SK-N-SH treated with all-trans-retinoic acid at 6 μM for 48 hours (cell line): ENCODE measurements at regions not wholly inside any gene's neighbourhood (a gene's known extent, or its start where the extent isn't known, plus 50 kb on each side); places are given as distances from the start of the nearest gene placed in this dataset.

Experiments
- ARNTL ChIP-seq: fragments of 450-650 bp; formaldehyde crosslinking; IDR thresholded peaks from 2 replicates; pipeline ENCODE4 v1.5.0; 2020; ENCODE audit warnings: low read depth, mild to moderate bottlenecking, moderate library complexity, borderline replicate concordance
- CREB5 ChIP-seq: fragments of 250-450 bp; sonication (Bioruptor Pico); IDR thresholded peaks from 2 replicates; pipeline ENCODE4 v1.5.1; 2020; ENCODE audit warnings: low read depth, mild to moderate bottlenecking, moderate library complexity
- OSR1 ChIP-seq: fragments of 250-450 bp; sonication (Bioruptor Pico); IDR thresholded peaks from 2 replicates; pipeline ENCODE4 v1.8.0; 2022; ENCODE audit warnings: moderate library complexity, mild to moderate bottlenecking, inconsistent platforms
- RARB ChIP-seq: fragments of 250-450 bp; sonication (Bioruptor Pico); IDR thresholded peaks from 2 replicates; pipeline ENCODE4 v1.8.0; 2021; ENCODE audit warnings: mild to moderate bottlenecking, moderate library complexity
- TCF4 ChIP-seq: fragments of 250-450 bp; sonication (Bioruptor Pico); IDR thresholded peaks from 2 replicates; pipeline ENCODE4 v1.8.0; 2021; ENCODE audit warnings: mild to moderate bottlenecking, moderate library complexity, borderline replicate concordance
- TF ChIP-seq, protein P1 (sequence below): fragments of 250-450 bp; sonication (Bioruptor Pico); IDR thresholded peaks from 2 replicates; pipeline ENCODE4 v1.5.0; 2020; ENCODE audit warnings: mild to moderate bottlenecking, moderate library complexity

GRCh38 chr1:96306809-96307560 lies 414.6 kb upstream of the PTBP2 start:
- TF ChIP-seq TCF4 (CRISPR knock-in tag) (no peak), RARB (no peak), ARNTL (CRISPR knock-in tag) (no peak), OSR1 (CRISPR knock-in tag) (no peak), CREB5 (CRISPR knock-in tag) (no peak)
- TF ChIP-seq, protein P1, sequence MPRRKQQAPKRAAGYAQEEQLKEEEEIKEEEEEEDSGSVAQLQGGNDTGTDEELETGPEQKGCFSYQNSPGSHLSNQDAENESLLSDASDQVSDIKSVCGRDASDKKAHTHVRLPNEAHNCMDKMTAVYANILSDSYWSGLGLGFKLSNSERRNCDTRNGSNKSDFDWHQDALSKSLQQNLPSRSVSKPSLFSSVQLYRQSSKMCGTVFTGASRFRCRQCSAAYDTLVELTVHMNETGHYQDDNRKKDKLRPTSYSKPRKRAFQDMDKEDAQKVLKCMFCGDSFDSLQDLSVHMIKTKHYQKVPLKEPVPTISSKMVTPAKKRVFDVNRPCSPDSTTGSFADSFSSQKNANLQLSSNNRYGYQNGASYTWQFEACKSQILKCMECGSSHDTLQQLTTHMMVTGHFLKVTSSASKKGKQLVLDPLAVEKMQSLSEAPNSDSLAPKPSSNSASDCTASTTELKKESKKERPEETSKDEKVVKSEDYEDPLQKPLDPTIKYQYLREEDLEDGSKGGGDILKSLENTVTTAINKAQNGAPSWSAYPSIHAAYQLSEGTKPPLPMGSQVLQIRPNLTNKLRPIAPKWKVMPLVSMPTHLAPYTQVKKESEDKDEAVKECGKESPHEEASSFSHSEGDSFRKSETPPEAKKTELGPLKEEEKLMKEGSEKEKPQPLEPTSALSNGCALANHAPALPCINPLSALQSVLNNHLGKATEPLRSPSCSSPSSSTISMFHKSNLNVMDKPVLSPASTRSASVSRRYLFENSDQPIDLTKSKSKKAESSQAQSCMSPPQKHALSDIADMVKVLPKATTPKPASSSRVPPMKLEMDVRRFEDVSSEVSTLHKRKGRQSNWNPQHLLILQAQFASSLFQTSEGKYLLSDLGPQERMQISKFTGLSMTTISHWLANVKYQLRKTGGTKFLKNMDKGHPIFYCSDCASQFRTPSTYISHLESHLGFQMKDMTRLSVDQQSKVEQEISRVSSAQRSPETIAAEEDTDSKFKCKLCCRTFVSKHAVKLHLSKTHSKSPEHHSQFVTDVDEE (CRISPR knock-in tag), result no peak
